ENCODE measurements at regions not wholly inside any gene's neighbourhood (a gene's known extent, or its start where the extent isn't known, plus 50 kb on each side); places are given as distances from the start of the nearest gene placed in this dataset.

DNA sequence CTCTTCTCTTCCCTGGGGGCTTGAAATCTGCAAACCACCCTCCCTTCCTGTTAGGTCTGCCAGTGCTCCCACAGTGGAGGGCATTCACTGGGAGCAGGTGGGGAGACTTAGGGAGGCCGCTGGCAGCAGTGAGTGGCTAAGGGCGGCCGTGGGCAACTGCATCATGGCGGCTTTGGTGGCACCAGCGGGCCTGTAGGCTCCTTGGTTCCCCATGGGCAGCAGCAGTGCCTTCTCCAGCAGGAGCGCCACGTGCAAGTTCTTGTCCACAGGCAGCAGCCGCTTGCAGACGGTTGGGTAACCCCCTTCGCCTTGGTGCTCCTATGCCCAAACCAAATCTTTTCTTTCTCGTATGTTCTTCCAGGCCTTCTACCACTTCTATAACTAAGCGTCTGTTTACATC is 158.2 kb downstream of the SREK1 start:
- no peaks in the 10 kb centered on the region for H3K4me1 ChIP-seq (replicated peaks in 1 of 4; ENCODE audit: control insufficient read depth in 3 of 4, insufficient read depth in 4 of 4, low read length in 3 of 4)
- 92% methylated on average over 12 of the region's 12 CpGs; no CpG with 5 or more reads in 1 of the 2 experiments for WGBS, 2 experiments (ENCODE audit: extremely low coverage in 1 of 2, insufficient coverage in 1 of 2, insufficient read length in 1 of 2, insufficient replicate concordance in 2 of 2, low coverage in 1 of 2, low lambda C conversion rate in 2 of 2, missing lambda C conversion rate in 1 of 2)
- no peak overlapping the region for H2AK5ac ChIP-seq (ENCODE audit: low read depth, low read length)
- H2BK20ac ChIP-seq (ENCODE audit: low read length) = no peak overlapping the region
- H3K4ac ChIP-seq (replicated peaks; ENCODE audit: insufficient read length, low read depth, low read length) = no peak overlapping the region
- H4K91ac ChIP-seq (replicated peaks; ENCODE audit: insufficient read length, low read length) = no peak overlapping the region
- no peaks in the 10 kb centered on the region for H3K36me3 ChIP-seq (ENCODE audit: control insufficient read depth in 2 of 4, insufficient read depth in 4 of 4, low read length in 3 of 4)
- H3K23ac ChIP-seq (ENCODE audit: insufficient read length) = no peak overlapping the region
- H2BK12ac ChIP-seq (ENCODE audit: low read depth, low read length) = no peak overlapping the region
- H2AFZ ChIP-seq (ENCODE audit: low read length) = no peak overlapping the region
- no peaks in the 10 kb centered on the region for H3K23me2 ChIP-seq (ENCODE audit: low read depth, low read length)
- no peak overlapping the region for H2BK15ac ChIP-seq (ENCODE audit: low read length)
- no peak overlapping the region for H3K14ac ChIP-seq (ENCODE audit: insufficient read length)
- no peak overlapping the region for H4K5ac ChIP-seq (ENCODE audit: insufficient read length, low read depth, low read length)
- H3K27me3 ChIP-seq (replicated peaks in 1 of 4; ENCODE audit: control insufficient read depth in 3 of 4, extremely low read depth in 1 of 4, insufficient read depth in 3 of 4, low read length in 3 of 4) = no peaks in the 10 kb centered on the region
- H3K18ac ChIP-seq (ENCODE audit: extremely low read depth, low read length) = no peak overlapping the region
- POLR2A ChIA-PET (ENCODE audit: partially characterized antibody) = no interaction called here
- H4K20me1 ChIP-seq (replicated peaks in 1 of 2; ENCODE audit: control insufficient read depth in 1 of 2, insufficient read depth in 2 of 2, low read length in 2 of 2) = no peaks in the 10 kb centered on the region
- DNase-seq (ENCODE audit: low read depth in 1 of 2, low spot score in 2 of 2) (no peak), FAIRE-seq (no peak)
- no peaks in the 10 kb centered on the region for H3K79me1 ChIP-seq (ENCODE audit: low read depth, low read length)
- H2BK5ac ChIP-seq (ENCODE audit: low read depth, low read length) = no peak overlapping the region
- H3K56ac ChIP-seq (replicated peaks; ENCODE audit: insufficient read length, low read depth, low read length) = no peak overlapping the region
- no peak overlapping the region for H2BK120ac ChIP-seq (replicated peaks; ENCODE audit: low read depth, low read length)
- 0 out of 2 replicates have a peak overlapping the region, but pooled peaks have one; percentile 43 for H4K8ac ChIP-seq (ENCODE audit: extremely low read depth, insufficient read depth, low read length)
- no peak overlapping the region for H3K27ac ChIP-seq (ENCODE audit: low read depth, low read length)
- CTCF ChIA-PET (ENCODE audit: partially characterized antibody) = interaction anchor here (0.6 to 1.3 kb wide), 4 partner anchors 9 to 463 kb away, joined by 3 to 5 read pairs (median 4); no protein-coding TSS in a partner anchor
- H3K9me3 ChIP-seq (ENCODE audit: insufficient read depth in 2 of 2, low read depth in 1 of 2, low read length in 1 of 2) = no peaks in the 10 kb centered on the region
- no peak for TF ChIP-seq SIRT6 (IDR thresholded peaks at IDR 0.05; ENCODE audit: low read length)
- no peak for TF ChIP-seq NANOG (IDR thresholded peaks at IDR 0.05; ENCODE audit: insufficient read depth, low read depth, low read length, poor library complexity, severe bottlenecking)
- no peak for TF ChIP-seq PHF8 (conservative IDR thresholded peaks at IDR 0.05; ENCODE audit: low read depth, low read length)
- TF ChIP-seq FOSL1 (IDR thresholded peaks at IDR 0.05; ENCODE audit: insufficient read depth, low read depth, low read length) = no peak
- no peak for TF ChIP-seq KDM1A (IDR thresholded peaks at IDR 0.05; ENCODE audit: borderline replicate concordance, low read length)
- no peak for TF ChIP-seq SP2 (IDR thresholded peaks at IDR 0.05; ENCODE audit: low read length)
- TF ChIP-seq CBX8 (IDR thresholded peaks at IDR 0.05; ENCODE audit: borderline replicate concordance, low read depth, low read length) = no peak
- TF ChIP-seq TEAD4 (IDR thresholded peaks at IDR 0.05; ENCODE audit: low read depth, low read length) = no peak
- no peak for TF ChIP-seq MAFK (IDR thresholded peaks at IDR 0.05; ENCODE audit: low read depth, low read length)
- no peak for TF ChIP-seq KDM5A (IDR thresholded peaks at IDR 0.05; ENCODE audit: low read length)
- TF ChIP-seq SP1 (IDR thresholded peaks at IDR 0.05; ENCODE audit: low read depth, low read length) = no peak
- no peak for TF ChIP-seq GTF2F1 (IDR thresholded peaks at IDR 0.05; ENCODE audit: borderline replicate concordance, low read depth, low read length)
- no peak for TF ChIP-seq CEBPB (IDR thresholded peaks at IDR 0.05; ENCODE audit: low read depth, low read length)
- no peak for TF ChIP-seq CREB1 (IDR thresholded peaks at IDR 0.05)
- TF ChIP-seq ZNF274 (IDR thresholded peaks at IDR 0.05; ENCODE audit: borderline replicate concordance, extremely low read depth, low read length) = no peak
- H3K4me3 ChIP-seq (ENCODE audit: extremely low read depth in 1 of 4, insufficient read depth in 2 of 4, low read depth in 3 of 4, low read length in 4 of 4) = no peak overlapping the region
- H3K4me2 ChIP-seq (ENCODE audit: insufficient read depth in 1 of 2, low read depth in 2 of 2, low read length in 2 of 2) = no peak overlapping the region
- no peak overlapping the region for H3K9ac ChIP-seq (replicated peaks in 1 of 4; ENCODE audit: extremely low read depth in 1 of 4, low read depth in 3 of 4, low read length in 3 of 4)
- H3K79me2 ChIP-seq (ENCODE audit: control insufficient read depth in 1 of 2, insufficient read depth in 2 of 2, low read length in 2 of 2) = no peaks in the 10 kb centered on the region
